ENCODE measurements at regions not wholly inside any gene's neighbourhood (a gene's known extent, or its start where the extent isn't known, plus 50 kb on each side); places are given as distances from the start of the nearest gene placed in this dataset.
"Not testable (repeated sequence)": the region's sequence is repeated elsewhere in the genome, so short reads cannot be mapped to it uniquely, and the experiment has no call there.

DNA sequence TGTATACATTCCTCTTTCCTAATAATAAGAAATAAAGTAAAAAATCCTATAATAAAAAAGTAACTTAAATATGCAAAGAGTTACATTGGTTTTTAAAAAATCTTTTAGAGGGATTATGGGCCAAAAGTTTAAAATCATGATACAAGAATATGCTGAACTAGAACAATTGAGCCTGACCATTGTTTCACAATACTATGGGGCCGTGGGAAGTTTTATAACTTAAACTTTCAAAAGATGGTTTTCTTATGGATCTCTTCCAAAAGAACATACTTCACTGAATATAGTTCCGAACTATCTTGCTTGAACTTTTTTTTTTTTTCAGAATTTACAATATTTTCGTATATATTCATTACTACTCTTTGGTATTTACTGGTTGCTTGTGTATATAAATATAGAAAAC is 97.6 kb downstream of the NFKBIZ start:
- DNase-seq (ENCODE audit: low read depth in 4 of 4, low spot score in 3 of 4): no peak

DNA sequence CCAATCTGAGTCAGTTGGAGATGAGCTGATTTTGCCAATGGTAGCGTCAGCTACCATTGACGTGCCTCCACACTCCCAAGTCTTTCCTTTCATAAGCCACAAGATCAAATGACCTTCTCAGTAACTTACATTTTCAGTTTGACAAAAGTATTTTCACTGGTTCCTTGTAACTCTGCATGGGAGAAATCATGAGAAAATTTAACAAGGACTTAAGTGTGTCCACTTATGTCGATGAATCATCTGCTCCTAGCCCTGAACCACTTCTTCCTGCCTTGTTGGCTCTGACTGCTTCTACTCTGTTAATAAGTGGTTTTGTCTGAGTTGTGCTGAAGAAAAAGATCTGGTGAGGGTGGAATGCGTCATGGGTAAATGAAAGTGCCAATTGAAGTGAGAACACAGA is 101.2 kb downstream of the NFKBIZ start:
- DNase-seq (ENCODE audit: low read depth in 4 of 4, low spot score in 3 of 4): no peak

DNA sequence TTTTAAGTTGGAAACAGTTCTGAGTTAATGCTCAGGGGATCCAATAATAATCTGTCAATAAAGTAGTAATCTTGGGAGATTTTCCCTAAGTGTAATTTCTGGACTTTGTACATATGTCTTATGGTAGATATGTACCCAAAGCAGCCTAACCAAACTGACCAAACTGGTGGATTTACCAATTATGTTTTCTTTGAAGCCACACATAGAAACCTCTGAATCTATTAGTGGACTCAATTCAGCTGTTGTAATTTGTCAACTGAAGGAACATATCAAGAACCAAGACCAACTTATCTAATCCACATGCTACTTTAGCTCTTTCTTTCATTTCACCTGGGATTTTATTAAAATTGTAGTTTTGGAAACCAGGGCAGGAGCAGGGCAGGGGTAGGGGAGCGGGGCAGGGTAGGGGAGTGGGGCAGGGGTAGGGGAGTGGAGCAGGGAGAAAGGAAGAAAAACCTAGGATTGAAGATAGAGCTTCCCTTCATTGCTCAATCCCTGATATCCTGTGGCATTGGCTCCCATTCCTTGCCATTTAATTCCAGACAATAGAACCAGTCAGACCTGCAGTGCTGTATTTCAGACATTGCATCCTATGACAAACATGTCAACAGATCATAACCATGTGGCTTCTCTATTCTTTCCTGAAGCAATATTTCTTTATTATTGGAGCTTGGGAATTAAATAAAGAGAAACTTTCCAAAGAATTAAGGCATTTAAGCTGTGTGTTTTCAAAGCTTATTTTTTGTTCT is 101.8 kb downstream of the NFKBIZ start:
- no peak for DNase-seq (ENCODE audit: low read depth in 4 of 4, low spot score in 3 of 4)

DNA sequence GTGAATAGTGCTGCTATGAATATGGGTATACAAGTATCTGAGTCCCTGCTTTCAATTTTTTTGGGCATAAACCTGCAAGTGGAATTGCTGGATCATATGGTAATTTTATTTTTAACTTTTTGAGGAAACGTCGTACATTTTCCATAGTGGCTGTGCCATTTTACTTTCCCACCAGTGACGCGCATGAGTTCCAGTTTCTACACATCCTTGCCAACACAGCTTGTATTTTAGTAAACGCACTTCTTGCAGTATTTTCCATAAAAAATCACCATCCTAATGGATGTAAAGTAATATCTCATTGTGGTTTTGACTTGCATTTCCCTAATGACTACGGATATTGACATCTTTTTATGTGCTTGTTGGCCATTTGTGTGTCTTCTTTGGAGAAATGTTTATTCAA is 105.0 kb downstream of the NFKBIZ start:
- no peak for DNase-seq (ENCODE audit: low read depth in 4 of 4, low spot score in 3 of 4)

DNA sequence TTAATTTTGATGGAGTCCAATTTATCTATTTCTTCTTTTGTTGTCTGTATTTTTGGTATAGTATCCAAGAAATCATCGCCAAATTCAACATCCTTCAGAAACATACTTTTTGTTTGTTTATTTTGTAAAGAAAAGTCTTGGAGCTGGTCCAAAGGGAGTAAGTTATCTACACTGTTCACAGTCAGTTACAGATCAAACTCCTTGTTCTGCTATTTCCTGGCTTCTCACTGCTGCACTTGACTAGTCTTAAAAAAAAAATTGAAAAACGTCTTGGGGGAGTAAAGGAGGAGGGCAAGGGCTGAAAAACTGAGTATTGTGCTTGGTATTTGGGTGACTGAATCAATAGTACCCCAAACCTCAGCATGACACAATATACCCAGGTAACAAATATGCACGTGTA is 105.6 kb downstream of the NFKBIZ start:
- no peak for DNase-seq (ENCODE audit: low read depth in 4 of 4, low spot score in 3 of 4)

DNA sequence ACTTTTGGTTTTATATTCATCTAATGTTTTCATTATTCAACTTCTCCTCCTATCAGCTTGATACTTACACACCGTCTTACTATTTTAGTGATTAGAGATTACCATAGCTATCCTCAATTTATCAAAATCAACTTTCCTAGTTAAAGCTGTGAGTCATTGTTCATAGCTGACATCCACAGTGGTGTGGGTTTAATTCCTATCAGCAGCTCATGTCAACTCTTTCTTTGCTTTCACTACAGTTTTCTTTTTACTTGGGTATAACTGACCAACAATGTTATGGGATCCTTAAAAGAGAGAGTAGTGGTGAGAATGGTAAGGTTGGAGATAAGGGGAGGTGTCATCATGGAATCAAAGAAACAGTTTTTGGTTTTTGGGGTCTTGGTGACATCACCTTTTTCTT is 112.7 kb downstream of the NFKBIZ start:
- DNase-seq (ENCODE audit: low read depth in 4 of 4, low spot score in 3 of 4): no peak

DNA sequence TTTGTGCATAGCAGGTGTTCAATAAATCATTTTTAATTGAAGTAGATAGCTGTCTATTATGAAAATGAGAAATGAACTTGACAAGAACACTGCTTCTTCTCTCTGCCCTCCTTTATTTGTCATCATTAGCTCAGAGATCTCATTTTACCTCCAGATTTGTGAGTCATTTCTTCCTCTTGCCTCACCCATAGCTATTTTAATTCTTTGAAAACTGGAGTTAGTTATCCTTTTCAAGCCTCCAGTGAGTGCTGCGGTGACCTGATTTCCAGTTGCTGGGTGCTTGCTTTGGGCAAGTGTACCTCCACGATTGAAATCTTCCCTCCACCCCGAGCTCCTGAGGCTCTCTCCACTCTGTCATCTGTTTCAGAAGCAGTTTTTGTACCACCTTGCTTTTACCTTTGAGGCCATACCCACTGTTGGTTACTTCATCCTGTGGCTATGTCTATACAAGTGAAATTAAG is 114.6 kb downstream of the NFKBIZ start:
- no peak for DNase-seq (ENCODE audit: low read depth in 4 of 4, low spot score in 3 of 4)

DNA sequence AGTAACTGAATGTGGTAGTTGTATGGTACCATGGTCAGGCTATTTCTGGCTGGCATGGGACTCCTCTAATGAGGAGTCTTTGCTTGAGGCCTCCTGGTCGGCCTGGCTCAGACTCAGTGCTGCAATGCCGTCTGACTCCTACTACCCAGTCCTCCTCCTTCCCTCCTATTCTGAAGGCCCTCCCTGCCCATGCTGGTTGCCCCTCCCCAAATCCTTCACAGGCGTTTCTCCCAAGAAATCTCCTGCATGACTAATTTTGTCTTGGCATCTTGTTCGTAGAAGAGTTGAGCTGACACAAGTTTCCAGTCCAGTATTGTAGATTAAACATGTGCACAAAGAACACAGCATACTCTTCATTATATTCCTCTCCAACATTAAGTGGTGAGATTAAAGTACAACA is 115.5 kb downstream of the NFKBIZ start:
- no peak for DNase-seq (ENCODE audit: low read depth in 4 of 4, low spot score in 3 of 4)

DNA sequence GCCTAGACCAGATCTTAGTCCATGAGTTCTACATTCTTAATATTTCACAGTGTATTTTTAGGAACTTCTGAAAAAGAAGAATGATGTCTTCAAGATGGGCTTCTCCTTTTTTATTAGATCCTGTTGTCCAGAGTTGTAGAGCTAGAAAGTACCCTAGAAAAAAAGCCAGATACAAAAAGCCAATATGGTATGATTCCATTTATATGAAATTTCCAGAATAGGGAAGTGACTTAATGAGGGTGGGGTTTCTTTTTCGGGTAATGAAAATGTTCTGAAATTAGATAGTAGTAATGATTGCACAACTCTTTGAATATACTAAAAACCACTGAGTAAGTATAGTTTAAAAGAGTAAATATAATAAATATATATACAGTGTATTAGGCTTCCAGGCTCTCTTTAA is 116.9 kb downstream of the NFKBIZ start:
- no peak for DNase-seq (ENCODE audit: low read depth in 4 of 4, low spot score in 3 of 4)

DNA sequence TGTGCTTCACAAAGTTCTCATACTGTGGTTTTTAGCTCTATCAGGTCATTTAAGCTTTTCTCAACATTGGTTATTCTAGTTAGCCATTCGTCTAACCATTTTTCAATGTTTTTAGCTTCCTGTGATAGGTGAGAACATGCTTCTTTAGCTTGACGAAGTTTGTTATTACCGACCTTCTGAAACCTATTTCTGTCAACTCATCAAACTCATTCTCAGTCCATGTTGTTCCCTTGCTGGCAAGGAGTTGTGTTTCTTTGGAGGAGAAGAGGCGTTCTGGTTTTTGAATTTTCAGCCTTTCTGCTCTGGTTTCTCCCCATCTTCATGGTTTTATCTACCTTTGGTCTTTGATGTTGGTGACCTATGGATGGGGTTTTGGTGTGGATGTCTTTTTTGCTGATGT is 120.9 kb downstream of the NFKBIZ start:
- DNase-seq (ENCODE audit: low read depth in 4 of 4, low spot score in 3 of 4): no peak

DNA sequence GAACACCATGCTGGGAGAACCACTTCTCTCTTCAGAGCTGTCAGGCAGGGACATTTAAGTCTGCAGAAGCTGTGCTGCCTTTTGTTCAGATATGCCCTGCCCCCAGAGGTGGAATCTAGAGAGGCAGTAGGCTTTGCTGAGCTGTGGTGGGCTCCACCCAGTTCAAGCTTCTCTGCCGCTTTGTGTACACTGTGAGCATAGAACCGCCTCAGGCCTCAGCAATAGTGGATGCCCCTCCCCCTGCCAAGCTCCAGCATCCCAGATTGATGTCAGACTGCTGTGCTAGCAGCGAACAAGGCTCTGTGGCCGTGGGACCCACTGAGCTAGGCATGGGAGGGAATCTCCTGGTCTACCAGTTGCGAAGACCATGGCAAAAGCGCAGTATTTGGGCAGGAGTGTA is 121.6 kb downstream of the NFKBIZ start:
- DNase-seq (ENCODE audit: low read depth in 4 of 4, low spot score in 3 of 4): no peak

DNA sequence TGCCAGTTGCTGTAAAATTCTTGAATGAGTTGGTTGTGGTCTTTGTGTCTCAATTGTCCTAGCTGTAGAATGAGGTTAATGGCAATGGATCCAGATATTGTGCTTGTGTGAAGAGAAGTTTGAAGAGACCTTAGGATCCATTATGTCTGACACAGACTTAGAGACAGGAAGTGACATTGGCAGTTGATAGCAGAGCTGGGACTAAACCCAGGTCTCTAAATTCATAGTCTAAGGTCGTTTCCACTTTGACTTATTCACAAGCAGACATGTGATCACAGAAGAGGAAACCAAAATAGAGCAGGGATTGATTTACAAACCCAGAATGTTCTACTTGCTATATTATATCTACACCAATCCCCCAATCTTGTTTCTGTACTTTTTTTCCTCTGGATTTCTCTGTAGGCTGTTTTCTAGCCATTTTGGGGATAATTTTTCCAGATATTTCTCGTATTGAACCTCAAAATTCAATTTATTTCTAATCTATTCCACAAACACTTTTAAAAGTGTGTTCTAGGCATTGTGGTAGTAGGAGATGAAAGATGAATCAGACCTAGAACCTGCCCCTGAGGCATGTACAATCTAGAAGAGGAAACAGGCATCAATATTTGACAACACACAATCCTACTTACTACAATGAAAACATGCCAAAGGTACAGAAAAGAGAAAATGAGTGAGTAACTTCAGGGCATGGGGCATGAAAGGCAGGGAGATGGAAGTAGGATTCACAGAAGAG is 123.3 kb downstream of the NFKBIZ start:
- no peak for DNase-seq (ENCODE audit: low read depth in 4 of 4, low spot score in 3 of 4)

DNA sequence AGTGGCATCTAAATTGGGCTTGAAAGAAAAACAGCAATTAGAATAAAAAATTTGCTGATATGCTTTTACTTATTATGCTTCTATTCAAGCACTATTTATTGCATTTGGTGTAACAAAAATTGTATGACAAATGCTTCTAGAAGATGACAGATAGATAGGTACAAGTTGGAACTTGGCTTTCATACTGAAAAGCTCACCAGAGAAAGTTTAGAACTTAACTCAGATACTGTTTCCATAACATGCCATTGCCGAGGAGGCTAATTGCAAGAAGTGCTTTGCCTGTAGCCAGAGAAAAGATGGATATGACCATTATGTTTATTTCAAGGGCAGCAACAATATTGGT is 123.8 kb downstream of the NFKBIZ start:
- DNase-seq (ENCODE audit: low read depth in 4 of 4, low spot score in 3 of 4): no peak

DNA sequence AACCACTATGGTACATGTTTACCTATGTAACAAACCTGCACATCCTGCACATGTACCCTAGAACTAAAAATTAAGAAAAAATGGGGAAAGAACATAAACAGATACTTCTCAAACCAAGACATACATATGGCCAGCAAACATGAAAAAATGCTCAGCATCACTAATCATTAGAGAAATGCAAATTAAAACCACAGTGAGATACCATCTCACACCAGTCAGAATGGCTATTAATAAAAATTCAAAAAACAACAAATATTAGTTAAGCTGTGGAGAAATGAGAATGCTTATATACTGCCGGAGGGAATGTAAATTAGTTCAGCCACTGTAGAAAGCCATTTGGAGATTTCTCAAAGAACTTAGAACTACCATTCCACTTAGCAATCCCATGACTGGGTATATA is 126.1 kb downstream of the NFKBIZ start:
- DNase-seq (ENCODE audit: low read depth in 4 of 4, low spot score in 3 of 4): not testable (repeated sequence)

DNA sequence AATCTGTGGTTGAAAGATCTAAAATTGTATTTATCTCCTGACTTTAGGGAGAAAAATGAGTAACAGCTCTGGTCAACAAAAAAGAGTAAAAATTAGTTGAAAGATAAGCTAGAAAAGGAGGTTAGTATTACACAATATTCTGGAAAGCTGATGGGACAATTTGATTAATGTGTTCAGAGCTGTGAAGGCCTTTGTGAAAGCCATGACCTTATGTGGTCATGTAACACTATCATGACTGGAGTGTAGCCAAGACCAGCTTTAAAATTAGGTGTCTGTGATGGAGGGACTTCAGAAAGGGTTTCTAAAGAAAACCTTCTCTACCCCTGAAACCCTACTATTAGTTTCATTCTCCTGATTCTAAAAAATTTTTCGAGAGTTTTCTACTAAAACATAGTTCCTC is 127.2 kb downstream of the NFKBIZ start:
- no peak for DNase-seq (ENCODE audit: low read depth in 4 of 4, low spot score in 3 of 4)

DNA sequence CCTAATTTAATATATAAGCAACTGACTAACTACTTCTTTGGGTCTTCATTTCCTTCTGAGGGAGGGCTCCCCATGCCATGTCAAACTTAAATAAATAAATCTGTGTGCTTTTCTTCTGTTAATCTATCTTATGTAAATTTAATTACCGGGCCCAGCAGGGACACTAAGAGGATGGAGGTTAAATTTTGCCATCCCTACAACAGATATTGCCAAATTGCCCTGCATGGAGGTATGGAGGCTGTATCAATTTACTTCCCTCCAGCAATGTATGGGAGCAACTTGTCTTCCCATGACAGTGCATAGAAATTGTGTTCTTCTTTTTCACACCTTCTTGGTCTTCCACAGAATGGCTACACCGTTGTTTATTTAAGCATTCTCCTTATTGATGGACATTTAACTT is 129.0 kb downstream of the NFKBIZ start:
- no peak for DNase-seq (ENCODE audit: low read depth in 4 of 4, low spot score in 3 of 4)

DNA sequence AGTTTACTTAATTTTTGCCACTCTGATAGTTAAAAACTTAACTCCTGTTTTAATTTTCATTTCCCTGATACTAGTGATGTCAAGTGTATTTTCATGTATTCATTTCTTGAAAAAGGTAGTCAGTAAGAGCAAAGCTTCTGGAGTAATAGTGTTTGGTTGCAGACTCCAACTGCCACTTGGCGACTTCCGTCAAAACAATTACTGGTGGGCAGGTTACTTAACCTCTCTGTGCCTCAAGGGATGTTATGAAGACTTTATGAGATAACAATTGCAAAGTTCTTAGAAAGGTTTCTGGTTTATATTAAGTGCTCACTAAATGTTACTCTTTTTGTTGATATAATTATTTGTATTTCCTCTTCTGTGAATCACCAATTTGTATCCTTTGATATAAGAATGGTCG is 129.7 kb downstream of the NFKBIZ start:
- no peak for DNase-seq (ENCODE audit: low read depth in 4 of 4, low spot score in 3 of 4)

DNA sequence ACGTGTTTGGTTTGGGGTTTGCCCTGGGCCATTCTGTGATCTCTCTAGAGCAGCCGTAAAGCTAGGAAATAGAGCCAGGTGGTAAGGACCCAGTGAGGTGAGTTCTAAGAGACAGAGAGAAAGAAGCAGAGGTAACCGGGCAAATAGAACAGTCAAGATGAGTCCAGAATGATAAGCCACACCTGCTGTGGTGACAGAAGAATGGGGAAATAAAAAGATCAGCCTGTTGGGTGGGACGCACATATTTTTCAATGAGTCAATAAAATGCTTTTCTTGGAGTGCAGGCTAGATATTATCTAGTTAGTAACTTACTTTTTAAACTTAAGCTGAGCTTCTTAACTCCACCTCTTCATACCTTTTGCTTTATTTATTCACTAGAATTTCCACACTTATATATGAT is 135.0 kb downstream of the NFKBIZ start:
- DNase-seq (ENCODE audit: low read depth in 4 of 4, low spot score in 3 of 4): no peak

DNA sequence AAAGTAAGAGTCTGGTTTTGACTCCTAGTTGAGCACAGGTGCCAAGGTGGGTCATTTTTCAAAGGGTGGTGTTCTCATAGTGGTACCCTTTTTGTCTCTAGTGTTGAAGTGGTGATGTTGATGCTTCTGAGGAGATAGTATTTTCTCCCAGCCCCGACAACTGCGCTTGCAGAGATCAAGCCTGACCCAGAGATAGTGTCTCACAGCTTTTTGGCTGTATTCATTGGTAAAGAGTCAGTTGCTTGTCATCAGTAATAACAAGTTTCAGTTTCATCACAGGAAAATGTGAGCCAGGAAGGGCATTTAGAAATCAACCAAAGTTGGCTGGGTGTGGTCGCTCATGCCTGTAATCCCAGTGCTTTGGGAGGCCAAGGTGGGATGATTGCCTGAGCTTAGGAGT is 139.3 kb downstream of the NFKBIZ start:
- DNase-seq (ENCODE audit: low read depth in 4 of 4, low spot score in 3 of 4): no peak

DNA sequence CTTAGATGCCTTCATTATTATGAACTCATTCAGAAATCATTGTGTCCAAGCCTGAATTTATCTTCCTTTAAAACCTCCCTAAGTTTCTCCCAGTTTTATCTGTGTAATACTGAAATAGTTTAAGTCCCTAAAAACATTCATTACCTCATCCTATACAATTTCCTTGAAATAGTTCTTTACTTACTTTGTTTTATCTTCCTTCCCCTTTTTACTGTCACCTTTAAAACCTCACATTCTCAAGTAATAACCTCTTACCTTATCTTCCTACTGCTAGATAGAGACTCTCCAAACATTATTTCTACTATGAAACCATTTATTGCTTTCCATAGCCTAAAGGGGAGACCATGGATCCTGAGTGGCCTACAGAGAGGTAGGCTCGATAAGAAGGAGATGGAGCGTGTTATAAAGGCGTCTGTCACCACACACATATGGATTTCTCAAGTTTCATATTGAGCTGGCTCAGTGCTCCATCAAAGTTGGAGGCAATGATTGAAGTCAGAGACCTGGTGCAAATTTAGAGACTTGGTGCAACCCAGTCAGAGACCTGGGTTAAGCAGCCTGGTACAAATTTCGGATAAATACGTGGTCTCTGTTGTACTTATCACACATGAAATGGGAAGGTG is 140.4 kb downstream of the NFKBIZ start:
- DNase-seq (ENCODE audit: low read depth in 4 of 4, low spot score in 3 of 4): no peak

DNA sequence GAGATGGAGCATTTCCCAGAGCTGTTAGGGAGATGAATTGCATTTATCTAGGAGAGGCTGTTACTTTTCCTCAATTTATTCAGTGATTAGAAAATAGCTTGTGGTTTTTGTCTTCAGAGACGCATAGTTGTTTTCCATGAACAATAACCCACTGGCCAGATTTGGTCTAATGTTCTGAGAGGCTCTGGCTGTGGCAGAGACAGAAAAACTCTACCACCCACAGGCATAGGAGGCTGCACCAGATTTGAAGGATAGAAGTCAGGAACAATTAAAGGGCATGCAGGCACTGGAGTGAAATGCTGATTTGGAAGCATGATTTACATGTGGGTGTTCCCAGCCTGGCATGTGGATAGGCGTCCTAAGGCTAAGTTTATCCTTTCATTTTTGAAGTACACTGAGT is 143.5 kb downstream of the NFKBIZ start:
- DNase-seq (ENCODE audit: low read depth in 4 of 4, low spot score in 3 of 4): no peak

DNA sequence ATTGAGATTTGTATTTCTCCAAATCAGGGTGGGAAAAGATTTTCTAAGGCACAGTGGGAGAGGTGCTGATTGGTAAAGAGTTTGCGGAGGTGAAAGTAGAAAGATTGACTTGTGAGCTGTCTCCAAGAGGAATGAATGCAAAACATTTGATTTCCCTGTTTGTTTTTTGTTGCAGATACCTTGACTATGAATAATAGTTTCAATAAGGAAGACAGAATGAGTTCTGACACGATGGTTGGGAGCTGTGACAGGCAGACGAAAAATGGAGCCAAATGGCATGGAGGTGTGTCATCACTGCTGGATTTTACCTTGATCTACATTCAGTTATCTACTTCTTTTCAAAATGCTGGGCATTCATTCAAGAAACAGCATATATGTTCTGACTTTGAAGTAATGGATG is 145.1 kb downstream of the NFKBIZ start:
- no peak for DNase-seq (ENCODE audit: low read depth in 4 of 4, low spot score in 3 of 4)

Measured in right renal pelvis (tissue), 4 donors.